HG02610 (cell line): ENCODE measurements at regions not wholly inside any gene's neighbourhood (a gene's known extent, or its start where the extent isn't known, plus 50 kb on each side); places are given as distances from the start of the nearest gene placed in this dataset.

Source experiments
- ATAC-seq: cut with Tn5 transposase; IDR thresholded peaks from one replicate; pipeline ENCODE4 v1.9.1; 2021; ENCODE audit warnings: mild to moderate bottlenecking, moderate library complexity; ENCODE audit not compliant: unreplicated experiment

DNA sequence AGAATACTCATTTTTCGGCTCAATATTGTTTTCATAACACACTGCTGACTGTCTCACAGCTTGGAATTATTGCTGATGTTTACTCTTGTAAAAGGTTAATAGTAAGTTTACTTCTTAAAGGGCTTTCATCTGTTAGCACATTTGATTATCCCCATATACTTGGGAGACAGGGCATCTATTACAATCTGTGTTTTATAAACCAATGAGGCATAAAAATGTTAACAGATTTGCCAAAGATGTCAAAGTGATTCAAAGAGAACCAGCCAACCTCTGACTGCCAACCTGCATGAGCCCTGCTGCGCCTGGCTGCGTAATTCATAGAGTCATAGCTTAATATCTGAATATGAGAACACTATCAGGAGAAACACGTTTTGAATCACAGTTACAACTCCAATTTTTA, 665.6 kb downstream of the TRIML1 start:
- no peak for ATAC-seq

DNA sequence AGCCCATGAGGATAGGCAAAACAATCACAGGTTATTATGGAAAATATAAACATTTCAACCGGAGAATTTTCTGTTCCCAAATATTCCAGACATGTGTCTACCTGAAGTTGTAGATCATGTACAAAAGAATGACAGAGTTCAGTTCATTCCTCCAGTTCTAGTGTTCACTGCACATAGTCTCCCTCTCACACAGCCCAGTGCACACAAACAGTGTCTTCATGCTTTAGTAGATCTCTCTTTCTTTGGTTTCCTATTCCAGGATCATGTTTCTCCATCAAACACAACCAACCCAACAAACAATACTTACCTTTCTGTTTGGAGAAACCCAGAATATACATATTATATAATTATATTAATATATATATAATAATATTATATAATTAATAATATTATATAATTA, 671.9 kb downstream of the TRIML1 start:
- no peak for ATAC-seq

- ATAC-seq = no peak
Observed at GRCh38 chr4:188812644-188813043, 673.4 kb downstream of the TRIML1 start.

GRCh38 chr4:188818300-188818699, 679.1 kb downstream of the TRIML1 start:
- no peak for ATAC-seq

GRCh38 chr4:188819233-188819632, 680.0 kb downstream of the TRIML1 start:
- ATAC-seq = no peak

GRCh38 chr4:188821500-188821899, 682.3 kb downstream of the TRIML1 start:
- ATAC-seq = no peak

DNA sequence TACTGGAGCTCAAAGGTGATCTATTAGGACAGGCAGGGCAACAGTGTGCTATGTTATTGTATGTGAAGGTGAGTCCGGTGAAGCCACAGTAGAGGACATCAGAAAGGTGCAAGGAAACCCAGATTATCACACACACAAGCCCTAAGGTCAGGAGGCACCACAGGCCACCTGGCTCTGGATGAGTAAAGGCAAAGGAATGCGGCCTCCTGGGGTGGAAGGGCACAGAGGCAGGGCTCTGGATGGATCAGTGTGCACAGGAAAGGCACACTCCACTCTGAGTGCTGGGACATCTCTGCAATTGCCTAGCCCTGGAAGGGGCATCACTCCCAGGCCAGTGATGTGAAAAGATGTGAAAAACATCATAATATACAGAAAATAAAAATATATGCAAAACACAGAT, 683.5 kb downstream of the TRIML1 start:
- no peak for ATAC-seq

DNA sequence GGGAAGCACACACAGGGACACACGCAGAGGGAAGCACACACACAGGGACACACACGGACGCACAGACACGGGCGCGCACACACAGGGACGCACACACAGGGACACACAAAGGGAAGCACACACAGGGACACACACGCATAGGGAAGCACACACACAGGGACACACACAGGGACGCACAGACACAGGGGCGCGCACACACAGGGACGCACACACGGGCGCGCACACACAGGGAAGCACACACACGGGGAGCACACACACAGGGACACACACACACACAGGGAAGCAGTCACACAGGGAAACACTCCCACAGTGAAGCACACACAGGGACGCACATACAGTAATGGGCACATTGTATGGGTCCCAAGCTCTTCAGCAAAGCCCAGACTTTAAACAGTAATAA, 685.3 kb downstream of the TRIML1 start:
- ATAC-seq = no peak

GRCh38 chr4:188826393-188826792, 687.2 kb downstream of the TRIML1 start:
- ATAC-seq = no peak

- ATAC-seq = no peak
Observed at GRCh38 chr4:188839704-188840103, 700.5 kb downstream of the TRIML1 start.

- no peak for ATAC-seq
Observed at GRCh38 chr4:188841523-188841922, 702.3 kb downstream of the TRIML1 start.

- no peak for ATAC-seq
Observed at GRCh38 chr4:188854436-188854835, 715.2 kb downstream of the TRIML1 start.

DNA sequence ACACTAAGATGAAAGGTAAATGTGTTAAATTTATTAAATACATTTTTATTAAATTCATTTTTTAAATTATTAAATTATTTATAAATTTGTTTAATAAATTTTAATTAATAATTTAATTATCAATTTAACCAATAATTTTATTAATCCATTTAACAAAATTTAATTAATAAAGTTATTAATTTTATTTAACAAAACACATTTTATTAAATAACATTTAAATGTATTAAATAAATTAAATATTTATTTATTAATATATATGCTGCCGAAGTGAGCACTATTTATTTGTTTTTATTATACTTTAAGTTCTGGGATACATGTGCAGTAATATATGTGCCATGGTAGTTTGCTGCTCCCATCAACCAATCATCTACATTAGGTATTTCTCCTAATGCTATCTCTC, 719.5 kb downstream of the TRIML1 start:
- no peak for ATAC-seq

GRCh38 chr4:188864741-188865140, 725.5 kb downstream of the TRIML1 start:
- ATAC-seq = no peak

- ATAC-seq = no peak
Observed at GRCh38 chr4:188867796-188868195, 728.6 kb downstream of the TRIML1 start.

DNA sequence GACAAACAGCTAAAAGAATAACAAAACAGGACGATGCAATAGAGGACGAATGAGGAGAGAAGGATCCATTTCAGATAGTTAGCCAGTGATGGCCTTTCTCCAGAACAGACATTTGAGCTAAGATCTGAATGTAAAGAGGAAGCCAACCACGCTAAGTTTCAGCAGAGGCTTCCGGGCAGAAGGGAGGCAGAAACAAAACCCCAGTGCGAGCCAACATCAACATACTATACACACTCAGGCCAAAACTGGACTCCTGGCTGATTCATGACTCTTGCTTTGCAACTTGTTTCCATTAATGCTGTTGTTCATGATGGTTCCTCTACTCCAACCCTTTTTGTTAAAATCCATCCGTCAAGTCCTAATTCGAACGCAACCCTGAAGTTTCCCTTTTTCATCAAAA, 730.3 kb downstream of the TRIML1 start:
- no peak for ATAC-seq

DNA sequence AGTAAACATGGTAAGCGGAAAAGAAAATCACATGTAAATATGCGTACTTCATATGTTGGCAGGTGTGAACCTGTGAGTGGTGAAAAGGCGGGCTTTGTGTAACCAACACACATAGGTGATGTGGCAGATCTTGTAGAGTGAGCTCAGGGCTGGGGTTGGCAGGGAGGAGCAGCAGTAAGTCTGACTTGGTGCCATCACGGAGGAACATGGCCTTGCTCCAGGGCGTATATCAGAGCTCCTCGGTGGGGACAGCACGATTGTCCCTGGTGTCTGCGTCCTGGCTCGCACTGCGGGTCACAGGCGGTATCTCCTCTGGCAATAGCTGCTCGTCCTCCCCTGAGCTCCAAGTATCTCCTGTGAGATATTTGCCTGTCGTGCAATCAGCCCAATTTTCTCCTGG, 733.6 kb downstream of the TRIML1 start:
- no peak for ATAC-seq

- no peak for ATAC-seq
Observed at GRCh38 chr4:188876881-188877280, 737.6 kb downstream of the TRIML1 start.

DNA sequence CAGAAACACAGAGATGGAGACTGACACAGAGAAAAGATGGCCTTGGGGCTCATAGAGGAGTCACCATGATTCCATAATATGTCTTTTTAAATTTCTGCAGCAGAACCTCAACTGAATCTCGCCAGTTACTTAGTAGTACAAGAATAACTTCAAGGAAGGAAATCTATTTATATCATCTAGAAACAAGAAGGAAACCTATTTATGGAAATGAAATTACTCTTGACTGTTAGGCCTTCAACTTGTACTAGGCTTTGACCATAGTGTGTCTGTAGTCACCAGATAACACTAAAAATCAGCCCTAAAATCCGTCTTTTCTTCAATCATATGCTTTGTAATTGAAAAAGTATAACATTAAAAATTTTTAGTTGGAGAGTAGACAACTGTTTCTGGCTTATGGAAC, 740.4 kb downstream of the TRIML1 start:
- ATAC-seq = no peak

DNA sequence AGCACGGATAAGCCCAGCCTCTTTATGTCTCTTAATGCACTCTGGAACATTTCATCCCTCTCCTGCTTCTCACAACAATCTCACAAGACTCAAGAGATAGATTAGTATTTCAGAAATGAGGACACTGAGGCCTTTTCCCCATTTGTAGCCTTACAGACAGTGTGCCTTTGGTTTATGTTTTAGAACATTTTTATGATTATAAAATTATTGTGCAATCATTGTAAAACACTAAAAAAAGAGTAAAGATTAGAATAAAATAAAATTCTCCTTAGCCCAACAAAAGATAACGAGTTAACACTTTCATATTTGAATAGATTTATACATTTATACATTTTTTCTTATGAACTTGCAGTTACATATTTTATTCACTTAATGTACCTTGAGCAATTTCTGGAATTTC, 748.7 kb downstream of the TRIML1 start:
- no peak for ATAC-seq

DNA sequence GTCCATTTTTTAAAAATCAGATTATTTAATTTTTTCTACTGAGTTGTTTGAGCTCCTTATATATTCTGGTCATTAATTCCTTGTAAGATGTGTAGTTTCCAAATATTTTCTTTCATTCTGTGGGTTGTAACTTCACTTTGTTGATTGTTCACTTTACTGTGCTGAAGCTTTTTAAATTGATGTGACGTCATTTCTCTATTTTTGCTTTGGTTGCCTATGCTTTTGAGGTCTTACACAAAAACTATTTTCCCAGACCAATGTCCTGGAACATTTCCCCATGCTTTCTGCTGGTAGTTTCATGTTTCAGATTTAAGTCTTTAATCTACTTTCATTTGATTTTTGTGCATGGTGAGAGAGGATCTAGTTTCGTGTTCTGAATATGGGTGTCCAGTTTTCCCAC, 753.6 kb downstream of the TRIML1 start:
- no peak for ATAC-seq

DNA sequence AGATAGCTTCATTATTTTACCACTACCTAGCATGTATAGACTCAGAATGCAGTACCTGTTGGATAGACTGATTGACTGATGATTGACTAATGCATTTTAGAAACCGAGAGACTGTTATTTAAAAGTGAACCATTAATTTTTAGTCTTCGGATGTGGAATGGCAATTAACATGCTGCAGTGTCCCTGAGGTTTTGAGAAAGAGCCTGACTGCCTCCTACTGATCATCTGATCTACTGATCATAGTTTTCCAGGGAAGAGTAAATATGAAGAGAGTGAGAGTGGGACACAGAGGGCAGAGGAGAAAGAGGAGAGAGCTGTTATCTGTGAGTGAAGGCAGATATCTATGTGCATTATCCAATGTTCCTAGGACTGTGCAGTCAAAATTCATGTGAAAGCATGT, 764.7 kb downstream of the TRIML1 start:
- no peak for ATAC-seq

DNA sequence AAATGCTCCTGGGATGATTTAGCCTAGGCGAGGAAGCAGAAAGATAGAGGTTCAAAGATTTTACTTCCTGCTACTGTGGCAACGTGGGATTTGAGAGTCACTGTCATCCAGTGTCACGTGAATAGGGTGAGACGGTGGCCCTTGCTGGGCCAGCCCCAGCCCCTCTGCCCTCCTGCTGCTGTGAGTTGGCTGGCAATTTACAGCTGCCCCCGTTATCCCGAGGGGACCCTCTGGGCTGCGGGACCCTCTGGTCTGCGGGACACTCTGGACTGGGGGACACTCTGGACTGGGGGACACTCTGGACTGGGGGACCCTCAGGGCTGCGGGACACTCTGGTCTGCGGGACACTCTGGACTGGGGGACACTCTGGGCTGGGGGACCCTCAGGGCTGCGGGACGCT, 765.4 kb downstream of the TRIML1 start:
- ATAC-seq = no peak

- ATAC-seq = no peak
Observed at GRCh38 chr4:188905248-188905647, 766.0 kb downstream of the TRIML1 start.
